Osteocyte (in vitro differentiated cells): ENCODE measurements at regions not wholly inside any gene's neighbourhood (a gene's known extent, or its start where the extent isn't known, plus 50 kb on each side); places are given as distances from the start of the nearest gene placed in this dataset.

ENCODE experiments used
- DNase-seq: peaks from one replicate; pipeline ENCODE4 v3.0.0; 2021; ENCODE audit warnings: mixed read lengths; ENCODE audit not compliant: unreplicated experiment; ENCODE audit errors: extremely low spot score
- H3K27ac Mint-ChIP-seq: one replicate; pipeline ENCODE4 v1.8.0; 2021; ENCODE audit warnings: mild to moderate bottlenecking, mixed read lengths; ENCODE audit not compliant: unreplicated experiment
- H3K27me3 Mint-ChIP-seq: one replicate; pipeline ENCODE4 v1.8.0; 2021; ENCODE audit warnings: mixed read lengths; ENCODE audit not compliant: unreplicated experiment
- H3K36me3 Mint-ChIP-seq: one replicate; pipeline ENCODE4 v1.8.0; 2021; ENCODE audit warnings: mixed read lengths; ENCODE audit not compliant: unreplicated experiment
- H3K4me1 Mint-ChIP-seq: one replicate; pipeline ENCODE4 v1.8.0; 2021; ENCODE audit warnings: mixed read lengths; ENCODE audit not compliant: unreplicated experiment
- H3K4me3 Mint-ChIP-seq: one replicate; pipeline ENCODE4 v1.8.0; 2021; ENCODE audit warnings: mild to moderate bottlenecking, moderate library complexity, mixed read lengths; ENCODE audit not compliant: unreplicated experiment
- H3K9me3 Mint-ChIP-seq: one replicate; pipeline ENCODE4 v1.8.0; 2021; ENCODE audit warnings: mixed read lengths; ENCODE audit not compliant: unreplicated experiment
- TF ChIP-seq, protein P1 (sequence below): fragments of 200-600 bp; sonication (generic); IDR thresholded peaks from 2 replicates; pipeline ENCODE4 v1.5.0; 2021; ENCODE audit warnings: antibody characterized with exemption, mild to moderate bottlenecking, moderate library complexity

DNA sequence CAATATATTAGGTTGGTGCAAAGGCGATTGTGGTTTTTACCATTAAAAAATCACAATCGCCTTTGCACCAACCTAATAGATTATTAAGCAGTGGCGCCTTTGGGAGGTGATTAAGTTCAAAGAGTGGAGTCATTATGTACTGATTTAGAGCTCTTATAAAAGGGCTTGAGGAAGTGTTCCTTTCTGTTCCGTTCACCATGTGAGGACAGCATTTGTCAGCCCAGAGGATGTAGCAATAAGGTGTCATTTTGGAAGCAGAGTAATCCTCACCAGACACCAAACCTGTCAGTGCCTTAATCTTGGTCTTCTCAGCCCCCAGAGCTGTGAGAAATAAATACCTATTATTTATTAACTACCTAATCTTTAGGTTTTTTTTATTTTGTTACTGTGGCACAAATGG lies 542.1 kb upstream of the MAN1A1 start:
- no peak for DNase-seq
- Mint-ChIP-seq H3K36me3 (no peaks in the 10 kb centered on the region), H3K4me3 (no peak overlapping the region), H3K27me3 (no peaks in the 10 kb centered on the region), H3K4me1 (no peaks in the 10 kb centered on the region), H3K27ac (no peak overlapping the region), H3K9me3 (peaks cover 4% of the 10 kb centered on the region)
- TF ChIP-seq, protein P1, sequence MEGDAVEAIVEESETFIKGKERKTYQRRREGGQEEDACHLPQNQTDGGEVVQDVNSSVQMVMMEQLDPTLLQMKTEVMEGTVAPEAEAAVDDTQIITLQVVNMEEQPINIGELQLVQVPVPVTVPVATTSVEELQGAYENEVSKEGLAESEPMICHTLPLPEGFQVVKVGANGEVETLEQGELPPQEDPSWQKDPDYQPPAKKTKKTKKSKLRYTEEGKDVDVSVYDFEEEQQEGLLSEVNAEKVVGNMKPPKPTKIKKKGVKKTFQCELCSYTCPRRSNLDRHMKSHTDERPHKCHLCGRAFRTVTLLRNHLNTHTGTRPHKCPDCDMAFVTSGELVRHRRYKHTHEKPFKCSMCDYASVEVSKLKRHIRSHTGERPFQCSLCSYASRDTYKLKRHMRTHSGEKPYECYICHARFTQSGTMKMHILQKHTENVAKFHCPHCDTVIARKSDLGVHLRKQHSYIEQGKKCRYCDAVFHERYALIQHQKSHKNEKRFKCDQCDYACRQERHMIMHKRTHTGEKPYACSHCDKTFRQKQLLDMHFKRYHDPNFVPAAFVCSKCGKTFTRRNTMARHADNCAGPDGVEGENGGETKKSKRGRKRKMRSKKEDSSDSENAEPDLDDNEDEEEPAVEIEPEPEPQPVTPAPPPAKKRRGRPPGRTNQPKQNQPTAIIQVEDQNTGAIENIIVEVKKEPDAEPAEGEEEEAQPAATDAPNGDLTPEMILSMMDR = no peak

DNA sequence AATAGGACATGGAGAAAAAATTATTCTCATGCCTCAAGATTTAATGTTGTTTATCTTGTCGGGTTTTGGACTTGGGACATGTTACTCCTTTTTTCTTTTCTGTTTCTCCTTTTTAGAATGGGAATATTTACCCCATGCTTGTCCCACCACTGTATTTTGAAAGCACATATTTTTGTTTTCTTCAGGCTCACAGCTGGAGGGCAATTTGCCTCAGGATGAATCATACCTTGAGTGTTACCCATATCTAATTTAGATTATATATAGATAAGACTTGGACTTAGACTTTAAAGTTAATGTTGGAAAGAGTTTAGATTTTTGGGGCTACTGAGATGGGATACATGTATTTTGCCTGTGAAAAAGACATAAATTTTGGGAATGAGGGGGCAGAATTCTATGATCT lies 541.6 kb upstream of the MAN1A1 start:
- TF ChIP-seq, protein P1 = no peak
- H3K4me3 Mint-ChIP-seq = no peak overlapping the region
- DNase-seq = no peak
- peaks cover 4% of the 10 kb centered on the region for H3K9me3 Mint-ChIP-seq
- H3K36me3 Mint-ChIP-seq = no peaks in the 10 kb centered on the region
- no peaks in the 10 kb centered on the region for H3K4me1 Mint-ChIP-seq
- no peaks in the 10 kb centered on the region for H3K27me3 Mint-ChIP-seq
- H3K27ac Mint-ChIP-seq = no peak overlapping the region

DNA sequence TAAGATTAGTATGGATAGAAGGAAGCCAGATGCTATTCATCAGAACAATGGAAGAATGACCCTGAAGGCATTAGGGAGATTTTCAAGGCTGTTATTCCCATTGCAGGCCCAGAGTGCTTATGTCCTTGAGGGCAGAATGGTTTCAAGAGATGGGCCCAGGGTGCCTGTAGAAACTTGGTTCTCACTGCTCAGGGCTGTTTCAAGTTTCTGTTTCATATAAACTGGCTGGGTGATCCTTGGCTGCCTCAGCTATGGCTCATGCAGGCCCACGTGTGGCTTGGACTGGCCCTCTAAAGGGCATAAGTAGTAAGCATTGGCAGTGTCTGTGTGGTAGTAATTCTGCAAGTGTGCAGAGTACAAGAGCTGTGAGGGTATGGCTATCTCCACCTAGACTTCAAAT lies 540.9 kb upstream of the MAN1A1 start:
- Mint-ChIP-seq H3K4me1 (no peaks in the 10 kb centered on the region), H3K9me3 (peaks cover 4% of the 10 kb centered on the region), H3K27me3 (no peaks in the 10 kb centered on the region), H3K36me3 (no peaks in the 10 kb centered on the region), H3K27ac (no peak overlapping the region), H3K4me3 (no peak overlapping the region)
- DNase-seq = no peak
- TF ChIP-seq, protein P1 = no peak

DNA sequence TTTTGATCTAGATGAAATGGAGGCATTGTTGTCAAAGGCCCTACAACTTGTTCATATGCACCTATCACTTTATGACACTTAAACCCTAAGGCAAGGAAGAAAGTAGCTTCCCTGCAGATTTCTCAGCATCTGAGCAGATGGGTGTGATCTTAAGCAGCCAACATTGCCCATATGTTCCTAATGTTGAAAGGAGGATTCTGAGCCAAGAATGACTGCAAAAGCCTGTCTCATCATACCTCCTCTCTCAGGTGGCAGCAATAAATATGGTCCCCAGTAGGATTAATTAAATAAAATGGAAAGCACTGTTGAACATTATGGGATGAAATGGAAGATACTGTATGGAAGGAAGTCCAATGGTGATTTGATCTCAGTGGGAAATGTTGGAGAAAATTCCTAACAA lies 538.1 kb upstream of the MAN1A1 start:
- H3K4me1 Mint-ChIP-seq = no peaks in the 10 kb centered on the region
- no peak overlapping the region for H3K4me3 Mint-ChIP-seq
- no peaks in the 10 kb centered on the region for H3K27me3 Mint-ChIP-seq
- TF ChIP-seq, protein P1 = no peak
- DNase-seq = no peak
- no peaks in the 10 kb centered on the region for H3K36me3 Mint-ChIP-seq
- no peak overlapping the region for H3K27ac Mint-ChIP-seq
- no peaks in the 10 kb centered on the region for H3K9me3 Mint-ChIP-seq

DNA sequence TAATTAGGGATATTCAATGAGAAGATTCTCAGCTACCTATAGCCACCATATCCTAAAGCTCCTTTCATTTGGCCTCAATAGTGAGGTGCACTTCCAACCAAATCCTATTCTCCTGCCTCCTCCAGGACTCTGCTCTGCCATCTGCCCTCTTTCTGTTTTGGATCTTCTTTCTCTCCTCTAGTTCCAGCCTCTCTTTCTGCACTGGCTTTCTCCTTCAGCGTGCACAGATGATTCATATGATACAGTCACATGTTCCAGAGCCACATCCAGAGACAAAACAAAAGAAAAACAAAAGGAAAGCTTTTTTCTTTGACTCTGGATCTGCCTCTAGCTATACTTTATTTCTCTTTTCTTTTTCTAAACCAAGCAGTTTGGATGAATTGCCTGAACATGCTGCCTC lies 531.9 kb upstream of the MAN1A1 start:
- H3K36me3 Mint-ChIP-seq = no peaks in the 10 kb centered on the region
- H3K27ac Mint-ChIP-seq = no peak overlapping the region
- H3K27me3 Mint-ChIP-seq = peaks cover 10% of the 10 kb centered on the region
- H3K4me3 Mint-ChIP-seq = no peak overlapping the region
- TF ChIP-seq, protein P1 = no peak
- DNase-seq = no peak
- H3K9me3 Mint-ChIP-seq = no peaks in the 10 kb centered on the region
- peaks cover 3% of the 10 kb centered on the region for H3K4me1 Mint-ChIP-seq
